GM04503 (cell line): ENCODE measurements at regions not wholly inside any gene's neighbourhood (a gene's known extent, or its start where the extent isn't known, plus 50 kb on each side); places are given as distances from the start of the nearest gene placed in this dataset.

Source experiments
- DNase-seq: peaks from one replicate; pipeline ENCODE4 v3.0.0-alpha.2; 2012; ENCODE audit warnings: low read depth

DNA sequence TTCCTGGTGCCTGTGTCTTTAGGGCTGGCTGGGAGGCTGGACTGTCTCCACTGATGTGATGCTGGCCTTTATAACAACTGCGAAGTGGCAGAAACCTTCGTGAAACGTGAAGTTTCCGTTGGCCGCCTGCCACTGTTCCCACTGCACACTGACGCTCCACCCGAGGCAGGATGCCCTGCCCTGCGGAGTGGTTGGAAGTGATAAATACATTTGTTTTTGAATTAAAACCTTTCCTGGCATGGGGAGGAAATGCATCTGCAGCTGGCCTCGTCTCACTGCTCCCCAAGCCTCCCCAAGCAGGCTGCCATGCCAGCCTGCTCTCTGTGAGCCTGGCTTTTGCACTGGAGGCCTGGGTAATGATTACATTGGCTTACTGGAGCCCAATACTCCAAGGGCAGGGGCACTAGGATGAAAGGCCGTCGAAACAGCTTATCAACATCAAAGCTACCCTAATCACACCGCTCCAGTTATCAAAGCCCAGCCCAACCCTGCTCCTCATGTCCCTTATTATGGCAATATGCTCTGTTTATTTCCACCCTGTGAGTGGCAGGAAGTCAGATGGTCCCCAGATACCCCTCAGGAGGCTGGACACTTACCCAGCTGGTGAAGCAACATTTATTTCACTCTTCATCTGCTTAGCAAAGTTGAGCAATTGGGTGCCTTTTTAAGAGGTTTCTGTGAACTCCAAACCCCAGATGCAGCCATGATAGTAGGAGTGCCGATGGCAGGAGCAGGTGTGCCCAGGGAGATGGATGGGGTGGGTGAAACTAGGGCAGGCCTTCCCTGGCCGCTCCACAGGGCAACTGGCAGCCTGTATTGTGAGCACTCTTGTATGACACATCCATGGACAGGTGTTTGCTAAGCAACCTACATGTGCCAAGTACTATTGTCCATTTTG is 97.4 kb upstream of the ITGA6 start:
- no peak for DNase-seq

DNA sequence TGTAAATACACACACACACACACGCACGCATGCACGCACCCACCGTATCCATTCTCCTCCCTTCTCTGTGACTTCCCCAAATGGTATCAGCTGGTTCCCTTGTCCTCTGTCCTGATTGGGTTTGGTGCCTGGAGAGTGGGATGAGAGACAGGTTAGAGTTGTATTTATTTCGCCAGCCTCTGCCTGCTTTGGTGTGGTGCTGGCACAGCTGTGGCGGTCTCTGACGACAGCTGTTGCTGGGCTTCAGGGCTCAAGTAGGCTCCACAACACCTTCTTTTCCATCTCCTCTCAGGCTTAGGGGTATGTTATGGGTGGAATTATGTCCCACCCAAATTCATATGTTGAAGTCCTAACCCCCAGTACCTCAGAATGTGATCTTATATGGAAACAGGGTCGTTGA is 94.9 kb upstream of the ITGA6 start:
- no peak for DNase-seq

DNA sequence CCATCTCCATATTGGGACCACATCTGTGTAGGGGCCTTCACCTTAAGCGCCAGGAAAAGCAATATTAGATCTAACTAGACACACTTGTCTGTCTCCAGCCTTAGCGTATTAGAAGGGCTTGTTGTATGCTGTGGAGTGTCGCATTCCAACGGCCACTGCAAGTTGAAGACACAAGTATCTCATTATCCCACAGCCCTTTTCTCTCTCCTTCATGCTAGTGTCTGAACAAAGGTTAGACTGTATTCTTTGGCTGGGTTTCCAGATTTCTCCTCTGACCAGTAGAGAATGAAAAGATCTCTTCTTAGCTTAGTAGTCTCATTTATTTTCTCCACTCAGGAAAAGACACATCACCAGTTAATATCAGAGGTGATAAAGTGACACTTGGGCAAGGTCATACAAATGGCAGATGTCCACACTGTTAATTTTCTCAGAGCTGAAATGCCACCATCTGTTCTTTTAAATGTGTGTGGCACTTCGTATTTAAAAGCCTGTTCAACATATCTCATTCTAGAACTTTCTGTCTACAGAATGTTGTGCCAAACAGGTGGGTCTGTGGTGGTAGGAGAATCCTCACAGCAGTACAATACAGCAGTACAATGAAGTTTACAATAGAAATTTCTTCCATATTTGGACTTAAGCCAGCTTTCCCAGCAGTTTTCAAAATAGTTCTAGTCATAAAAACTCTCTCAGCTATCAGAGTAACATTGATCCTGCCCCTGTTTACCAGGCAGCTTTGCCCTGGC is 94.0 kb upstream of the ITGA6 start:
- DNase-seq = no peak

DNA sequence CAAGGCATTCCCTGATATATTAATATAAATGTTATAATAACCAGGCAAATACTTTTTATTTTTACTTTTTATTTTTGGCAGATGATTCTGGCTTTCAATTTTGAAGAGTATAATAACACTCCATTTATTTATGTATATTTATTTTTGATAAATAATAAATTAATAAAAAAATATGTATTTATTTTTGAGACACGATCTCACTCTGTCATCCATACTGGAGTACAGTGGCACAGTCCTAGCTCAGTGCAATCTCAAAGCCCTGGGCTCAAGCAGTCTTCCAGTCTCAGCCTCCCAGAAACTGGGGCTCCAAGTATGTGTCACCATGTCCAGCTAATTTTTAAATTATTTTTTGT is 93.4 kb upstream of the ITGA6 start:
- no peak for DNase-seq

DNA sequence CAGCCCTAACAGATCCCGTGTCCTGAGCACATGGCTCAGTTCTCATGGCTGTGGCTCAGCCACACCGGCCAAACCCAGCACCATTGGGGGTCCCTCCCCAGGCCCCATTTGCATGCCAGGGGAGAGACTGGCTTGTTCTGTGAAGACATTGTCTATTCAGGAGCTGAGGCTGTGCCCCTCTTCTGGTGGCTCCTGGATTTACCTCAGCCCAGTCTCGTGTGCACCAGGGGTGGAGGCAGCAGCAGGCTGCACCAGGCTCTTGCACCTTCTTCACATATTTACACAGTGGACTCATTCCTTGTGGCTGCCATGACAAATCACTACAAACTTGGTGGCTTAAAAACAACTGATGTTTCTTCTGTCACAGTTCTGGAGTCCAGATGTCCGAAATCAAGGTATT is 92.4 kb upstream of the ITGA6 start:
- no peak for DNase-seq

DNA sequence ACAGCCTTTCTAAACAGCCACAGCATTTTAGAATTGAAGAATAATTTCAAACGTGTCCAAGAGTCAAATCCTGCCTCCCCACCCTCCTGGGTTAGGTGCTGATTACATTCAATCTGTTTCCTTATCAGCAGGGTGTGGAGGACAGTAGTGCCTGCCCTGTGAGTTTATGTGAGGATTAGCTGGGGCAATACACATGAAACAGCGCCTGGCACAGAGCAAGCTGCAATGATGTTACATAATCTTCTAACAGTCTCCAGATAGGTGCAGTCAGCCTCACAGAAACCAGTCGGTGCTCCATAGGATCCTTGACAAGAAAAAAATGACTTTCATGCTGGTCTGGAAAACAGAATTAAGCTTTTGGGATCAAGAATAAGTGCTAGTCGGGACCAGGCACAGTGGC is 91.7 kb upstream of the ITGA6 start:
- no peak for DNase-seq

DNA sequence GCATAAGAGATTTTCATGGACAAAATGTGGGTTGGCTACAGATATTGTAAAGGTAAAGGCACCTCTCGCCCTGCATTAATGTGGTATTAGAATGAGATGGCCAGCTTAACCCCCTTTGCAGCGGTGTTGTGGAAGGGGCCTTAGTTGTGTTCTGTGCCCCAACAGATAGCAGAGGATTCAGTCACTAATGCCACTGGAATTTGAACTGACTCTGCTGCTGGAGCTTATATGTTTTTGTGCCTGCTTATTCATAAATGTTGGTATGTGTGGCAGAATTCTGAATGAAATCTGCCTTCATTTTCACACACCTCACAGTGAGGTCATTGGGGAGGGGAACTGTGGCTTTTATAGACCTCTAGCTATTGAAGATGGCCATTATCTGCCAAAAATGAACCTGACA is 90.7 kb upstream of the ITGA6 start:
- no peak for DNase-seq

DNA sequence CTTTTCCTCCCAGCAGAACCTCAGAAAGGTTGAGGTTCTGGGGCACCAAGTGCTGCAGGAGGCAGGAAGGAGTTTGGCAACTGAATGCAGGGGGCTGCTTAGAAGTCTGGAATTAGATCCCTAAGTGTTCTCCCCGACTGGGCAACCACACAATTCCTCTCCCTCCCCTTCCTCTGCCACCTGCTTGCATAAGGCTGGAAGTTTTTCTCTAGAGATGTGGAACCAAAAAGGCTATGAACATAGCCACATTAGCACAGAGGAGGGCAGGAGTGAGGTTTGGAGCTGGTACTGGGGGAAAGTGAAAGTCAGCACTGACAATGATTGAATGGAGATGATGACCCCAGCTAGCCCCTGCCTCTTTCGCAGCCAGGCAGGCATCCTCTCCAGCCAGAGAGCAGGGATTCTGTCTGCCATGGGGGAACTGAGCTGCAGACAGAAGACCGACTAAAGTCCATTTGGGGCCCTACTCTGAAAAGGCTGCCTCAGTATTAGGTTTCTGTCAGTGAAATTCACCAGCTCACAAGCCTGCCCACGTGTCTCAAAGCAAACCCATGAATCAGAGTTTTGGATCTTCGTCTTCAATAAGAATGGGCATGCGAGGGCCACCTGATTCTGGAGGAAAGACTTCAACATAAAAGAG is 87.9 kb upstream of the ITGA6 start:
- no peak for DNase-seq

DNA sequence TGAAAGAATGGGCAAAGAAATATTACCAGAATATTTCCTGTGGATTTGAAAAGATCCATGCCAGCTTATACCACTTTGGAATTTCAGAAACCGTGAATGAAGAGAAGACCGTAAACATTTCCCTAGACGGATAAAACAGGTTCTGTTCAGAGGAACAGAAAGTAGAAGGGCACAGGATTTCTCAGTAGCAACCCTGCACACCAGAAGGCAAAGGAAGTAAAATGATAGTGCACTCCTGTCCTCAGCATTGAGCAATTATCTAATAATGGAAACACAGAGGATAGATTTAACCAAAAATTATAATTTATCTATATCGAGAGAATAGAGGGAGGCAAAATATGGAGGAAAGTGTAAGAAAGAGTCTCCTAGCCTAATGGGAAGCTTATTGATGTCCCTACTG is 87.0 kb upstream of the ITGA6 start:
- no peak for DNase-seq

DNA sequence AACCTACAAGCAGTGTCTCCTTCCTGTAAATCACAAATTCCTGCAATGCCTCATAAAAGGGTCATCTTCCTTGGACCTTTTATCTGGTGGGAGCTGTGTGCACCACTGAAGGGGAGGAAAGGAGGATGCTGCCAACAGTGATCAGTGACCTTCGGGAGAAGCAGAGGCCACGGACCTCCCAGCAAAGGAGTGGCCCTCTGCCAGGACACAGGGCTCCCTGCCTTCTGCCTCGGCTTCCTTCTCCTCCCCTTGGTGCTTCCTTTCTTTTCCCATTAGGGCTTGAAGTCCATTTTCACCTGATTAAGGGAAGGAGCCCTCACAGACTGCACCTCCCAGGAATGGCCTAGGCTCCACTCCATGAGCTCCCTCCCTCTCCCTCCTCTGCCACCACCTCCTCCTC is 85.3 kb upstream of the ITGA6 start:
- no peak for DNase-seq

DNA sequence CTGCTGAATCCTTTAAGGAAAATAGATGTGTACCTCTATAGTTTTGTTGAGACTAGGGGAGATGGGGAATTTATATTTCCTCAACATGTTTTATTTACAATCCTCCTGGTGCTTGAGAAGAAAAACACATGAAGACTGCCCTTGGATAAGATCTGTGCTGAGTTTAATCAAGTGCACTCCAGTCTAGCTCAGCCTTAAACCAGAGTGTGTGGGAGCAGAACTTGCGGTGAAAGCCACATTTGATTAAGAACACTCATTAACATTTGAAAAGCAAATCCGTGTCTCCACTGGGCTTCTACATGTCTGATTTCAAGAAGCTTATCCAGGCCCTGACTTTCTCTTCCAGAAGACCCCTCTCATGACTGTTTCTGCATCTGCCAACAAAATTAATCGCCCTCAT is 84.8 kb upstream of the ITGA6 start:
- no peak for DNase-seq

DNA sequence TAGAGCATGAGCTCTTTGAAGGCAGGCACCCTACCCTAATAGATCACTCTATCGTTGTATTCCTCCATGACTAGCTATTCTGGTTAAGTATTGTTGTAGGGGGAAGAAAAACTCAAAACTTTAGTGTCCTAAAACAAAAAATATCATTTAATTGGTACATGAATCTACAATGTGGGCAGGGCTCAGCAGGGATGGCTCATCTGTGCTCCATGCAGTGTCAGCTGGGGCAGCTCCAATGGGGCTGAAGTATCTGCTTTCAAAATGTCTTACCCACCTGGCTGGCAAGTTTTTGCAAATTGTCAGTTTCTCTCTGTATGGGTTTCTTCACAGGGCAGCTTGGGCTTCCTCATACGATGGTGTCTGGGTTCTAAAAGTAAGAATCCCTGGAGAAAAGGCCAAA is 83.2 kb upstream of the ITGA6 start:
- DNase-seq = no peak

DNA sequence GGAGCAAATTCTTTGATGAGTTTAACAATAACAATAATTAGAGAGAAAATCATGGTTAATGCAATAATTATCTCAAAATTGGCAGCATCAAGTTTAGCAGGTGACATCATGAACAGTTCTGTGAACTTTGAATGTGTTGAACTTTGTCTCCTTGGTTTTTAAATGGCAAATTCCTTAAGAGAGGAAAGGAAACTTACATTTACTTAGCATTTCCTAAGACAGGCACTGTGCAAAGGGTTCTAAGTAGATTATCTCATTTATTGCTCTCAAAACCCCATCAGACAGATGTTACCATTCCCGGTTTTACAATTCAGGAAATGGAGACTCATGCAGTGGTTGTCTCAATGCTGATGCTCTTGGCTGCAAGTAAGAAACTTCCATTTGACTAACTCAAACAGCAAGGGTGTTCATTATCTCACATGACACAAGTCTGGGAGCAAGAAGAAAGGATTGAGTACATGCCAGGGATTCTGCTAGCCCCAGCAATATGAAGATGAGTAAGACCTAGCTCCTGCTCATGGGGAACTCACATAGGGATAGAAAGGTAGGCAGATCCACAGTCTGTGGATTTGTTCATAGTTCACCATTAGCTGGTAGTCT is 81.3 kb upstream of the ITGA6 start:
- DNase-seq = no peak

DNA sequence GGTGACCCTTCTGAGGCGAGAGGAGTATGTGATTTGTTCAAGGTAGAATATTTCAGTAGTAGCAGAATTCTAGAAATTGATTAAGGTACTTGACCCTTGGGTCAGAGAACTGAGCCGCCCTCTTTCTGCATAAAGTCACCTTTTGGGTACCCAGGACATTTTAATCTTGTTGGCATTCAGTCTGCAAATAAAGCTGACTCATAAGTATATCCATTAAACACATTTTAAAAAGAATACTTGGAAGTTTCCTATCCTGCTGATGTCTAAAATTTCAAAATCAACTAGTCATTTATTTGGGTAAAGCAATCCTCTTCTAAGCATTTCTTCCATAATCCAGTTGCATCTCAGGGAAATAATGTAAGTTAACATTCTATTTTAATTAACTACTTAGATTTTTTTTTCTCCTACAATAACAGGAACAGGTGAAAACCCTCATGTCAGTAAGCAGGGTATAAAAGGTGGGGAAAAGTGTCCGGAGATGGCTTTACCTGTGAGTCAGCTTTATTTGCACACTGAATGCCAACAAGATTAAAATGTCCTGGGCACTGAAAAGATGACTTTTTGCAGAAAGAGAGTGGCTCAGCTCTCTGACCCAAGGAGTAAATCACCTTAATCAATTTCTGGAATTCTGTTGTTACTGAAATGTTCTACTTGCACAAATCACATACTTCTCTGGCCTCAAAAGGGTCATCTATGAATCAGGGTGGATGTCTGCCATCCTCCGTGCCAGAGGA is 78.7 kb upstream of the ITGA6 start:
- no peak for DNase-seq

DNA sequence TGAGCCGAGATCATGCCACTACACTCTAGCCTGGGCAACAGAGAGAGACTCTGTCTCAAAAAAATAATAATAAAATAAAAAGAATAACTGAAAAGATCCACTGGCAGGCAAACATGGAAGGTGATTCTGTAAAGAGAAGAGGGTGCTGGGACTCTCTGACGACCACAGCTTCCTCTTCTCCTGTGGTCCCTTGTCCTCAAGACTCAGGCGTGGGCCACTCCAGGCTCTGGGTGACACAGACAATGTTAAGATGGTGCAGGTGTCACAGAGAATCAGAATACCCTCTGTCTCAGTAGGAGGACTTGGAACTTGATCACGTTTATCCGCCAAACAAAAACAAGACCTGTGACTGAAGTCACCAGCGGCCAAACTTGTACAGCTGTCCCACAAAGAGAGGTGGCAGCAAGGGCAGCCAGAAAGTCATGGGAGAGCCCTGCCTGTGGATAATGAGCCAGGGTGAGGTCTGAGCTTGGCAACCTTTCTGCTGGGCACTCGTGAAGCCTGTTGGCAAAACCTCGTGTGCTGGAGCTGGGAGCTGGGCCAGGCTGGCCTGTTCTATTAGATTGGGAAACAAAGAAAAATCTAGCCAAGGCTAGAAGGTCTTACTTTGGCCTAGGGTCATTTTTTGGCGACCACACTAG is 76.4 kb upstream of the ITGA6 start:
- DNase-seq = no peak

DNA sequence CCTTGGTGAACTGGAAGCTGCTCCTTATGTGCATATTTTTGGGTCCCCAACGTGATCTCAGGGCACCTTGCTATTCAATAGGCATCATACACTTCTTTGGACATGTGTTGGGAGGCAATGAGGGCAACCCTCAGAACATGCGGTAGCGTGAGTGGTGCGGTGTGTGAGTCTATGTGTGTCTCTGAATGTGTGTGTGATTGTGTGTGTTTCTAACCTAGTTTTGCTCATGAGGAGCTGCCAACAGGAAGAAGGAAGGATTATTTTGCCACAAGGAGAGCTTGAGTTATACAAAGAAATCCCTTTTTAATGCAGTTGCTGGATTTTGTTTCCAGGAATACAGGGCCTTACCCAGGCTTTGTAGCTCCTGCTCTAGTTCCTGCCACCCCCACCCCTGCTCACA is 75.8 kb upstream of the ITGA6 start:
- DNase-seq = no peak

DNA sequence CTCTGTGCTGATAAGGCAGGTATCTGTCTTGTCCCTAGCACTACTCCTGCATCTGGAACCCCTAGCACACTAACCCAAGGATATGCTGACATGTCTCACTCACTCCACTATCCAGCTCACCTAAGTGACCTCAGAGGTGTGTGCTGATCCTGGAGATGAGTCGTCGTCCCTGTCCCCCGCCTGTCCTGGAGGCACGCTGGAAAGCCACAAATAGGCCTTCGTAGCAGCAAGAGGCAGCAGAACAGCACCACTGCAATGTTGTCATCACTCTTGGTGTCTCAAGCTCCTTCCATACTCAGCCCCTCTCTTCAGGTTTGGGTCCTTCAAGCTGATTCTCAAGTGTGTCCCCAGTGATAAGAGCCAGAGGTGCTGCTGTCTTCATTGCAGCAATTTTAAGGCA is 73.0 kb upstream of the ITGA6 start:
- DNase-seq = no peak

DNA sequence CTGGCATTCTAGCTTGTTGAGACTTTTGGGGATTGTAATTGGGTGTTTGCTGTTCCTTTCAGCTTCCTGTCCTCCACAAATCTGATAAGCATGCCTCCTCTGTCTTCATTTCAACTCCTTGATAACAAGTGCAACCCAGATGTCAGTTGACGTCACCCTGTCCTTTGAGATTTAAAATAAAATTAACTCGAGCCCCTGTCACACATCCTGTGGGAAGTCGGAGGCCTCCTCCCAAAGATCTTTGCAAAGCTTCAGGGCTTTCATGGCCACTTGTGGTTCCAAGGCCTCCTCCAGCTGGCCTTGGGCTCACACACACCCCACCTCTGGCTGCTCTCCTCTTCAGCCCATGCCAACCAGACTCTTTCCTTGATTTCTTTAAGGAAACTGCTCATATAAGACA is 69.9 kb upstream of the ITGA6 start:
- no peak for DNase-seq

DNA sequence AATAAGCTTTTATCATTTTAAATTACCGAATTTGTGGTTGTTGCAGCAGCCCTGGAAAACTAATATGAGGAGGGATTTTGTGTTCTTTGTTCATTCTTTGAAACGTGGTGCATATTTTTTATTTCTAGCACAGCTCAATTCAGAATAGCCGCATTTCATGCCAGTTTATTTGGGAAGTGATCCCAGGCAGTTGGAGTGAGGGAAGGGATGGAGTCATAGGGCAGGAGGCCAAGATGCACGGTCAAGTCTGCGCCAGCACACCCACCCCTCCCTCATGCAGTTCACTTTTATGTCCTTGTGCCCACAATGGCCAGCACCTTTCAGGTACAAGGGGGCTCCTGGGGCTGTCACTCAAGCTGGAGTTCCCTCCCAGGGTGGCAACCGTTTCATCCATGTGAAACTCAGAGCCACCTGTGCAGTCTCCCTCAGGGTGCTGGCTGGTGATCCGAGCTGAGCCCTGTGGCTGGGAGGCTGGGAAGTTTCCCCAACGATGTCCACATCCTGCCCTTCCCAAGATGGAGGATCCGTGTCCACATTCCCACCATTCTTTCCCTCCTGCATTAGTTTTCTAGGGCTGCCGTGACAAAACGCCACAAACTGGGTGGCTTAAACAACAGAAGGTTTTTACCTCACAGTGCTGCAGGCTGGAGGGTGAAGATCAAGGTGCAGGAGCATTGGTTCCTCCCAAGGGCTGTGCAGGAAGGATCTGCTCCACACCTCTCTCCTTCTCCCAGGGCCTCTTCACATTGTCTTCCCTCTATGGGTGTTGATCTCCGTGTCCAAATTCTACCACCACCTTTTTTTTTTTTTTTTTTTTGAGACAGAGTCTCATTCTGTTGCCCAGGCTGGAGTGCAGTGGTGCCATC is 68.5 kb upstream of the ITGA6 start:
- DNase-seq = no peak

DNA sequence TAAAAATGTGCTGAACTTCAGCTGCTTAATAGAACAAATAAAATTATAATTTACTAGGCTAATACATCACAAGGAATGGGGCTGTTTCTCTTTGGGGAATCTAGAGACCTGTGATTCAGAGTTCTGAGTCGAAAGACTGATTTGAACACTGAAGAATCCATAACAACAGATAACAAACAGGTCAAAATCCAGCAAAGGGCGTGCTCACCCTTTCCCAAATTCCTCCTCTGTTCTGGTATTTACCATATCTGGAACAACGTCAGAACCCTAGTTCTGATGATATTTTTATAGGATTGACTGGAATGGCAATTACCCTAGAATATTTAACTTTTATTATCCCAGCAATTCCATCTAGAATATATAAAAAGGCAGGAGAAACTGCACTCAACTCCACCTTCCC is 66.0 kb upstream of the ITGA6 start:
- DNase-seq = peak; percentile 42

DNA sequence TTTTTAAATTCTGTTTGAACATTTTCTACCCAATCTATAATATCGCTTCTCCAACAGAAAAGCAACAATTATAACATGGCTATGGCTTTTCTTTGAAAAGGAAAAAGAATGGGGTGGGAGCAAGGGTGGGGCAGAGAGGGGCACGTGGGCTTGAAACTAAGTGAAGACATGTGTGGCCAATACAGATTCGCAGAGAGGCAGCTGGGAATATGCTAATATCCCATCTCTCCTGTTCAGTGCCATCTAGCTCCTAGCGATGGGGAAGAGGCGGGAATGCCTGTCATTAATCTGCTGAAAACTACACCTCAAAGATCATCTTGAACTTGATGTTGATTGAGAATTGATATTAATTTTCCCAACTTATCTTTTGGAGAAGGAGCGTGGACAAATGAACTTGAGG is 65.5 kb upstream of the ITGA6 start:
- no peak for DNase-seq
